Stromal cell of bone marrow (primary cell): ENCODE measurements at regions not wholly inside any gene's neighbourhood (a gene's known extent, or its start where the extent isn't known, plus 50 kb on each side); places are given as distances from the start of the nearest gene placed in this dataset.

ENCODE experiments used
- DNase-seq: peaks from one replicate; pipeline ENCODE4 v3.0.0-alpha.2; 2012; ENCODE audit warnings: low read depth

DNA sequence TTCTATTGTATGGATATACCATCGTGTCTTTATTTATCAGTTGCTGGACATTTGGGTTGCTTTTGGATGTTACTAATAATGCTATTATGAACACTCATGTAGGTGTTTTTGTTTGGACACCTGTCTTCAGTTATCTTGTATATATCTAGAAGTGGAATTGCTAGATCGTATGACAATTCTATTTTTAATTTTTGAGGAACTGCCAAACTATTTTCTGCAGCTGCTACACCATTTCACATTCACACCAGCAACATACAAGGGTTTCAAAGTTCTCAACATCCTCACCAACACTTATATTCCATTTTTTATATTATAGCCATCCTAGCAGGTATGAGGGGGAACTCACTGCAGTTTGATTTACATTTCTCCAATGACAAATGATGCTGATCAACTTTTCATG, 324.6 kb downstream of the CAAP1 start:
- no peak for DNase-seq

DNA sequence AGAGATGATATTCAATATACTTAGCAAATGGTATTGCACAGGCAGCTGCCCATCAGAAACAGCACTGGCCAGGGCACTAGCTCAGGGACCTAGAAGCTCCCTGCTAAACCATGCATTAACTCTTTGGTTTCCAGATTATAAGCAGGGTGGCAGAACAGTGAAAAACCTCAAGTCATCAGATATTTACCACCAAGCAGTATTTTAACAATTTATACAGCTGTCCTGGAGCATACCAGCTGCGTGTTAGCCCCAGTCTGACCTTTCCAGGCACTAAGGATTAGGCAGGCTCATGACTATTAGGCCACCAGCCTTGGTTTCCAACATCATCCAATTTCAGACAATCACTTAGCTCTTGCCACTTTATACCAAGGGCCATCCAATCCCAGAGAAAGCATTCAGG, 326.5 kb downstream of the CAAP1 start:
- DNase-seq, result no peak

DNA sequence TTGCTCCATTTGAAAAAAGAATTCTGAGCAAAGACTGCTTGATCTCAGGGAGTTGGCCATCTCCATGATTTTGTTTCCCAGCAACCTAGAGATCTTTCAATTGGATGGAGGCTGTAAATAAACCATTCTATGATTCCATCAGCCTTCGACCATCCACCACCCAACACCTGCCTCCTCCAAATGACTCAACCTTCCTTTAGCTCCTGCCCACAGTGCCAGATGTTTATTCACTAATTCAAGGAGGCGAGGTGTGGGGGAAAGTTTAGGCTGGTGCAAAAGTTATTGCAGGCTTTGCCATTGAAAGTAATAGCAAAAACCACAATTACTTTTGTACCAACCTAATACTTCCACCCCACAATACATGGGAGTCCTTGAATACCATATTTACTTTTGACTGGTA, 327.5 kb downstream of the CAAP1 start:
- no peak for DNase-seq

DNA sequence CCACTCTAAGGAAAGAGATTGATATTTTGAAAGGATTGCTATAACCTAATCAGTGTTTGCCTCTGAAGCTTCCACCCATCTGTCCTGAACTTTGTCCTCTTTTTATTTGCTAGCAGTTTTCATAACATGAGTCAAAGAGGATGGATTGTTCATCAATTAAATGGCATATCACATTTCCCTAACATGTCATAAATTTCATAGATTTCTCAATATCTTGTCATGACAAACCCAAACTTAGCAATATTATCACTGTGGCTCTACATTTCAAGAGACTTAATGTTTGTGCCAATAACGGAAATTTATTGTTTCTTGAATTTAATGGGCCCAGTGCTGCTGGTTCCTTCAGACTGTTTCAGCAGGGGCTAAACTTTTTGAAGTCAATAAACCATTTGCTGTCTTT, 330.3 kb downstream of the CAAP1 start:
- no peak for DNase-seq

DNA sequence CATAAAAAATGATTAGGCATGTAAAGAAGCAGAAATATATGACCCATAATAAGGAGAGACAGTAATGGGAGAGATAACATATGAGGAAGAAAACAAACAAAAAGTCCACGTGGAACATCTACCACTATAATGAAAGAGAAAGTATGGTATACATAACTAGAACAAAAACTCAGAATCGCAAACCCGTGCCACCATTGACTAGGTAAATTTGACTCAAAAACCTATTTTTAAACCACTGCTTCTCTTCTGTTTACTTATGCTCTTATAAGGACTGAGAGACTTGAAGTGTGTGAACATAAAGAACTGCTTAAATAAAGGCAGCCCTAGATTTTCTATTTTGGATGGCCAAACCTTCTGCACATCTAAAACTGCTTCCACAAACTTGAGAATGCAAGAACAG, 330.7 kb downstream of the CAAP1 start:
- DNase-seq, result no peak

DNA sequence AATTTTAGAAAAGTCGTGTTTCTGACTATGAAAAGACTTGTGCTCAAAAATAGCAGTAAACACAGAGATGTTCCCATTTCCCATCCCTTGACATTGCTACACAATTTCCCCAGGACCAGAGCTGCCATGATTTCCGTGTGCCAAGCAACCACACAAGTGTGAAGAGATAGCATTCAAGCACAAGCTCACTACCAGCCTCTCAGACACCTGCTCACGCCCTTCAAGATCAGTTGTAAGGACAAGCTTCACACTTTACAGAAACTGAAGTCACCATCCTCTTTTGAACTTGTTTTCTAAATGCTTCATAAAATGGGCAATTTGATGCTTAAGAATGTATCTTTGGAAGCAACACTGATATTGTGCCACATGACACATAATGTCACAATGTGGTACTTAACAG, 333.1 kb downstream of the CAAP1 start:
- DNase-seq, result no peak

DNA sequence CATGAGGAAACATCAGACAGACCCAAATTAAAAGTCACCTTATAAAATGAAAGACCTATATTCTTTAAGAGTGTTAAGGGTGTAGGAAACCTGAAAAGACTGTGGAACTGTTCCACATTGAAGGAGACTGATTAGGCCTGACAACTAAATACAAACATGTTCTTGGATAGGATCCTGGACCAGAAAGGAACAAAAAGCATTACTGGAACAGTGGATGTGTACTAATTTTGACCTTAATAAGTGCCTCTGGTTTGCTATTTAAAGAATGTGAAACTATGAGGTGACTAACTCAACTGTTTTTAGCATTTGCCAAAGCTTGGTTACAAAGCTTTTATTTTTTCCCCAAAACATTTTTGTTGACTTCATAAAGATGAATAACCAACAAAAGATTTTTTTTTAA, 340.6 kb downstream of the CAAP1 start:
- DNase-seq, result no peak

DNA sequence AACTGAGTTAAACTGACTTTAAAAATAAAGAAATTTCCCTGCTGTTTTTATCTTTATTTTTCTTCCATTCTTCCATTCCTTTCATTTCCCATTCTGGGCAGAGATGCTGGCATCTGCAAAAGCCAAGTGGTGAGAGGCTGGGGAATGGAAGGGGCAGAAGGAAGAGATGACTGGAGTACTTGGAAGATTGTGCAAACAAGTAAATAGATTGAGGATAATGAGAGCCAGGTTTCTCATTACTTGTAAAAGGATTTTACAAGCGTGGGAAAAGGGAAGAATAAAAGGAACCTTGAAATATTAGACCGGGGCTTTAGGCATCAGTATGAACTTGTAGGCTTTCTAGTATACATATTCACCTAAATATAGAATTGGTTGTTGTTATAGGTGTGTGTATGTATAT, 341.2 kb downstream of the CAAP1 start:
- DNase-seq, result no peak

DNA sequence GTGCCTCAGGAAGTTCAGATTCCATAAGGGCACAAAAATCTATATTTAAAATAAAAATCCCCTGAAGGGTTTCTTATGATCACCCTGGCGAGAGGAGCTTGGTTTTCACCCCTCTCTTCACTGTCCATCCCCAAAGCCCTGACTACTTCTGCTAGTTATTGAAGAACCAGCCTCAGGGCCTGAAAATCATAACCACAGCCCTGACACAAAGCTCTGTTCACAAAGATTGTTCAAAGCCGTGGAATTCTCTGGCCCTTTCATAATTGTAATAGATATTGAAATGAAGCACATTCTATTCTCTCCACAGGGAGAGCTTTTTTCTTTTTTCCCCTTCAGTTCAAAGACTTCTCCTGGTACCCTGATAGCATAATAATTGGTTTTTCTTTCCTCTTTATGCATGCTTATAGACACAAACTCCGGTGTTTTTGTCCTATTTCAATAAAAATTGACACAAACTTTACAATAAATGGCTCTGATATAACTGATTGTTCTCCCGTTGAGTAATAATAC, 343.8 kb downstream of the CAAP1 start:
- no peak for DNase-seq

DNA sequence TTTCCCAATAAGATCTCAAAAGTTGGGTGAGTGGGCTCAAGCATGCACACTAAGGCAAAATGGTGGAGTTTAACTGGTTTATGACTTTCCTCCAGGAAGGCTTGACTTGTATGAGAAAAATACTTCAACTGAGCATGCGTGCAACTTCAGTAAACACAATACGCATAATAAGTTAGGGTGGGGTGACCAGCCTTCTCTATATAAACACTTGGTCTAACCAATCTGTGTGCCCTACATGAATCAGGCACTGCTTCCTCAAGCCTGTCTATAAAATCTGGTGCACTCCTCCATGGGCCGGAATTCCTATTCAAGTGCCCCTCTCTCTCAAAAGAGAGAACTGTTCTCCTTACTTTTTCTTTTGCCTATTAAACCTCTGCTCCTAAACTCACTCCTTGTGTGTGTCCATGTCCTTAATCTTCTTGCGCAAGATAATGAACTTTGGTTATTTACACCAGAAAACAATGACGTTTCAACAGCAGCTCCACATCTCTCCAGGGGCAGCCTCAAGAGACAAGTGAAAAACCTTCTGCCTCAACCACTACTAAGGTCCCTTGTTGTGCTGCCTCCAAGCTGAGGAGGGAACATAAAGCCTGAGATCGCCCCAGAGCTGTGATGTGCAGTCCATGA, 352.6 kb downstream of the CAAP1 start:
- no peak for DNase-seq

DNA sequence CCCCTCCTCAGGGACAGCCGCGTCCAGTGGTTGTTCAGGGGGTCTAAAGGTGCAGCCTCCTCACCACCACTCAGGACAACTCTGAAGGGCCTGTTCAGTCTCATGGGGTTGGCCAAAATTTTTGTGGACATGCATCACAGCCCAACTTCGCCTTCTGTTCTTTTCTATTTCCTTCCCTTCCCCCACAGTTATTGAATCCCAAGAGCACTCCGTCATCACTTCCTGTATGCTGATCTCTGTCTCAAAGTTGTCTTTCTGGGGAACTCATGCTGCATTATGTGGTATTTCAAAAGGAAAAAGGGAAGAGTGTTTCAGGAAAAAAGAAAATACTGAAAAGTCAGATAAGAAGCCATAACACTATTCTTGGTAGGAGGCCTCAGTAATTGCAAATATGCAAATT, 355.4 kb downstream of the CAAP1 start:
- DNase-seq, result no peak

DNA sequence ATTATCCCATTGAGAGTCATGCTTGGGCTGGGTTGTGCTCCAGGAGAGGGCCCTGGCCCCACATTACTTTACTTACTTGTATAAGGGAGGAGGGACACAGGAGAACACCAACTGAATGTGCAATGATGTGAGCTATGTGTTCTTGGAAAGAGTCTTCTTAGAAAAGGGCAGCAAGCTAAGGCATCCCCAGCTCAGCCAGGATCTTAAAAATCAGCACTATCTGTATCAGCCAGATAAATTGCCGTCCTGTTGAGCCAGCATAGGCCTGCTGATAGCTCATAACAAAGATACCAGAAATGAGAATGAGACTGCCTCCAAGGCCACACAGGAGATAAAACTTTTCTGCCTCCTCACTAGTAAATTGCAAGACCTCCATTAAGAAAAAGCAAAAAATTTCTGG, 357.5 kb downstream of the CAAP1 start:
- DNase-seq, result no peak

DNA sequence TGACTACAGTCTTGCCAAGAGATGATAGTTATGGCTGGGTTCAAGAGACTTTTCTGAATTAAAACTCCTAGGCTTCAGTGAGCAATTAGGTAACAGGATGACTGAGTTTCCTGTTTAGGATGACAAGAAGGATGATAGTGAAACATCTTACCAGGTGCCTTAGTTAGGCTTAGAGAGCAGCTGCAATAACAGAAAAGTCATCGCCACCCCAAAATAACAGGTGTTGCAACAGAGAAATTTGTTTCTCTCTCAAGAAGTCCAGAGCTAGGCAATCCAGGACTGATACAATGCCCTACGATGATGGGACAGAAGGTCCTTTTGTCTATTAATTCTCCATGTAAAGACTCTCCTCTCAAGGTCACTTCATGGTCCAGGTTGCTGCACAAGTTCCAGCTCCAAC, 361.8 kb downstream of the CAAP1 start:
- no peak for DNase-seq

DNA sequence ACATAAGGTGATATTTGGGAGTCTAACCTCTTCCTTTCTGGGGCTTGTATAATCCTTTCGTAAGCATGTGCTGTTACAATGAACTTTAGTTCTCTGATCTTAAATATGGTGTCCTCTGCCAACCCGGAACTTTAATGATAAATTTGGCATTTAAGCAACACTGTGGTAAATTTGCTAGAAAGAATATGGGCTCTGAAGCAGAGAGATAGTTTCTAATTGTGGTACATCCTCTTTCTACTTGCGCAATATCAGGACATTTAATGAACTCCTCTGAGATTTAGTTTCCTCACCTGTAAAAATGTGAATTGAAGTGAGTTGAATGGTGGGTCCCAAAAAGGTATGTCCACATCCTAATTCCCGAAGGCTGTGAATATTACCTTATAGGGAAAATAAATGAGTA, 364.7 kb downstream of the CAAP1 start:
- no peak for DNase-seq

DNA sequence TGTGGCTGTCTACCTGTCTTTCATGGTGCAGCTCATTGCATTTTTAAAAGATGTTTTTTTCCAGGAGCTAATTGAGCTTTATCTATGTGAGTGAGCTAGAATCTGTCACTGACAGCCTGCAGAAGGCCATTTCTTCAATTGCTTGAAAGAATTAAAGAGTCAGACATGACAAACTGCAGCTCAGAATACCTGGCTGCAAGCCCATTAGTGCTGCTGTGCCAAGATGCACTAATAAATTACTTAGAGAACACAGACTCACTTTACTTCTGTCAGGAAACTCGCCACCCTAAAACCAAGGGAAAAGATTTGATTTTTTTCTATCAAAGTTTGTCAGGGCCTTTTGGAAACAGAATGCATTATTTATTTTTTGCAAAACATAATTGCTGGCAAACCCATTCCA, 368.3 kb downstream of the CAAP1 start:
- DNase-seq, result no peak

DNA sequence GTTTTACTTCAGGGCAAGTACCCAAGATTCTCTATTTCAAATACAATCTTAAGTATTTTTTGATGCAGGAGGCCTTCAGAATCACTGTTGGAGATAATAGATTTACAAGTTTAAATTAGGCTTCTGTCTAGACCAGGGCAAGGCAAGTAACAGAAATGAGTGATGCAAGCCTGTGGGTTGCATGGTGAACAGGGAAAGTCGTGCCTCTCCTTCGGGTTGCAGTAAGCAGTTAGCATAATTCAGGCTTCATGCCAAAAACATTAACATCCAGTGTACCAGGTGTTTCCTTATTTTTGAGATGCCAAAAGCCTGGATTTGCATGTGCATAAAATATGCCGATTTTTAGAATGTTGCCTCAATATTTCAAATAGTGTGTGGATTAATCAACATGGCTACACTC, 369.0 kb downstream of the CAAP1 start:
- no peak for DNase-seq

DNA sequence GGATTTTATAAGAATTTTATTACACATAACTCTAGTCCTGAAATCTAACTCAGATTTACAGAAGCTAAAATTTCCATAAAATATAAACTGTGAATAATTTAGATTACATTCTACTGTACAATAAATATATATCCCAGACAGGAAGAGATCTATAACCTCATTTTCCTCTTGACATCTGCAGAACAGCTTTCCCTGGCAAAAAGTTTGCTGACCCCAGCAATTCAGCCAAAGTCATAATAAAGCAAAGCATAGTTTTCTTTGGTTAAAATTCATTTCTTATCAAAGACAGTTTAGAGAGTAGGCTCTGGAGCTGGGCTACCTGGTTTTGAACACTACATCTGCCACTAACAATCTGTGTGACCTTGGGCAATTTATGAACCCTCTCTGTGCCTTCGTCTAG, 372.5 kb downstream of the CAAP1 start:
- DNase-seq, result no peak

DNA sequence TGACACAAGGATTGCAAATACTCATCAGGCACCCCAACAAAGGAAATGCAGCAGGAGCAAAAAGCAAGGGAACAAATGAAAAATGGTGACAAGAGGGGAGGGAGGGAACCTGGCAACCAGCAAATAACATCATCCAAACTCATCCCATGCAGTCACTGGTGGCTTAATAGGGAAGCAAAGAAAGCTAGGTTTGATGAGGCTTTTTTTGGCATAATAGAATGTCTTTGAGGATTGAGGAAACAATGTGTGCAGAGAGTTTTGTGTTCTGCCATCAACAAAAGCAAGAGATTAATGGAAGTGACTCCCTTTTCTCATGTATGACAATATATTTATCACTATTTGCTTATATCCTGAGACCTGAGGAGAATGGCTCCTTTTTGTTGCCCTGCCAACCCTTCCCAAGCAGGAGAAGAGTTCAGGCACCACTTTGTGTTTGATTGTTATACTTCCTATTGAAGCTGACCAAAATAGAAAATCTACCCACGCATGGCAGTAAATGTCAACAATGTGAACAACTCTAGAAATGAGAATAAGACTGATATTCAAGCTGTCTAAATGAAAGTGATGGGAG, 375.7 kb downstream of the CAAP1 start:
- DNase-seq, result no peak

DNA sequence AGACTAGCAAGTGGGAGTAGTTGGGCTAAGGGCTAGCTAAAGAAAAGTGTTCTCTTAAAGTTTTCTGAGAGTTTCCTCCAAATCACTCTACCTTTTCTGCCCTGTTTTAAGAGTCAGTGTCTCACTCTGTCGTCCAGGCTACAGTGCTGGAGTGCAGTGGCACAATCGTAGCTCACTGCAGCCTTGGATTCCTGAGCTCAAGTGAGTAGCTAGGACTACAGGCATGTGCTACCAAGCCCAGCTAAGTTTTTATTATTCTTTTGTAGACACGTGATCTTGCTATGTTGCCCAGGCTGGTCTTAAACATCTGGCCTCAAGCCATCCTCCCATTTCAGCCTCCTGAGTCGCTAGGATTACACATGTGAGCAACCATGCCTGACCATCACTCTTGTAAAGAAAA, 378.9 kb downstream of the CAAP1 start:
- DNase-seq, result no peak

DNA sequence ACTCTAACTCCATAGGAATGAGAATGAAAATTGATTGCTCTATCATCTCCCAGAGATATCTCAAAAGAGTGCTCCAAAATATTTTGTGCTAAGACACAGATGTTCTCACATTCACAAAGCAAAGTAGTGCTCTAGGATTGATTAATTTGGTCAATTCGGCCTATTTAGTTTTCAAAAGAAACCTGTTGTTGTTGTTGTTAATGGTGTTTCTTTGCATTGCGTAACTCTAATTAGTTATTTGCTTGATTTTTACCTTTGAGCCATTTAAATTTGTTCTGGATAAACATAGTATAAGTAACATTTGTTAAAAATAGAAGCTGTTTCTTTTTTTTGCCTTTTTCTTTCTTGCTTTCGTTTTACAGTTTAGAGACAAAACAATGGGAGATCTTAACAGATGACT, 382.5 kb downstream of the CAAP1 start:
- no peak for DNase-seq

DNA sequence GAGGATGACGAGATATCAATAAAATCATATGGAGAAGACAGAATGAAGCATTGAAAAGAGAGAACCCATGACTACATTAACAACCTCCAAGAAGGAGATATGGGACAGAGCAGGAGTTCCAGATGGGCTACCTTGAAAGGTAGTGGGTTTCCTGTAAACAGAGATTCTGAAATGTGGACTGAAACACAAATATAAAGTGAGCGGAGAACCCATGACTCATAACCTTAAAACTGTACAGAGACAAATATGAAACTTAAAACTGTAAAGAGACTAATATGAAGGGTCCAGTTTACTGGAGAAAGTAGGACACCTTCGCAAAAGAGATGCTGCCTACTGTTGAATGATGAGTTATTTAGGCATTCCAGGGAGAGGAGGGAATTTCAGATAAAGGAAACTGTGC, 383.7 kb downstream of the CAAP1 start:
- no peak for DNase-seq

DNA sequence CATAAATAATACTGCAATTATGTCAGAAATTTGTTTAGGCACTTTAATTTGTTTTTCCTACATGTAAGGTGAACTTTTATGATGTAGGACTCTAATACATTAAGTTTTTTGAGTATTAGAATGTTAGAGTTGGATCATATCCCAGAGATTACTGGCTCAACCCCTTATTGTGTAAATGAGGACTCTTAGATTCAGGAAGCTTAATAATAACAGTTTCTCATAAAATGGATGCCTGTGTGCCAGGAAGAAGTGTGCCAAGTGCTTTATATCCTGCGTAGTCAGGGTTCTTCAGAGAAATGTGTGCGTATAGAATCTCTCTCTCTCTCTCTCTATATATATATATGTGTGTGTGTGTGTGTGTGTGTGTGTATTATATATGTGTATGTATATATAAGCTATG, 388.5 kb downstream of the CAAP1 start:
- no peak for DNase-seq

DNA sequence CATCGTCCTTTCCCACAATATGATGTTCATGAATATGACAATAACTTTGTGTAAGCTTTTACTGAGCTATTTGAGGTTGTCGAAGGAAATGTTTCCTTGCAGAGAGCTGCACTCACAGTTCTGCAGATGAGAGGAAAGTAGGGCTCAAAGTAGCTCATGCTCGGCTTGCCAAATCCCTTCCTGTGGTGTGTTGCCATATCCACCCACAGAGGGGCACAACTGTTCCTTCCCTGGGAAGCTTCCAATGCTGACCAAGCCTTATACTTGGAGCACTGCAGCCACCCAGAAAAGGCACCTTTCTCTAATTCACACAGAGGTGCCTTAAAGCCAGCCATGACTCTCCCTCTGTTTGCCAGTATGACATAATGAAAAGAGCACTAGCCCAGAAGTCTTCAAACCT, 390.3 kb downstream of the CAAP1 start:
- DNase-seq, result no peak

DNA sequence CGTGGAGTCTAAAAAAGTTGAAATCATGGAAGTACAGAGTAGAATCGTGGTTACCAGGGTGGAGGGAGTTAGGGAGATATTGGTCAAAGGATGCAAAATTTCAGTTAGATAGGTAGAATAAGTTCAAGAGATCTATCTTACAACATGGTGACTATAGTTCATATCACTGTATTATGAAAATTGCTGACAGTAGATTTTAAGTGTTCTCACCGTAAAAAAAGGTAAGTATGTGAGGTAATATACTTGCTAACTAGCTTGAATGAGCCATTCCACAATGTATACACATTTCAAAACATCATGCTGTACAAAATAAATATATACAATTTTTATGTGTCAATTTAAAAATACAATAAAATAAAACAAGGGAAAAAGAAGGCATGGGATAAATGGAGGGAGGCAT, 392.1 kb downstream of the CAAP1 start:
- no peak for DNase-seq
